ENCODE measurements at regions not wholly inside any gene's neighbourhood (a gene's known extent, or its start where the extent isn't known, plus 50 kb on each side); places are given as distances from the start of the nearest gene placed in this dataset.
"Not testable (repeated sequence)": the region's sequence is repeated elsewhere in the genome, so short reads cannot be mapped to it uniquely, and the experiment has no call there.

- DNase-seq, result no peak
Observed at GRCh38 chr6:84916704-84917103, 152.3 kb upstream of the TBX18 start.

DNA sequence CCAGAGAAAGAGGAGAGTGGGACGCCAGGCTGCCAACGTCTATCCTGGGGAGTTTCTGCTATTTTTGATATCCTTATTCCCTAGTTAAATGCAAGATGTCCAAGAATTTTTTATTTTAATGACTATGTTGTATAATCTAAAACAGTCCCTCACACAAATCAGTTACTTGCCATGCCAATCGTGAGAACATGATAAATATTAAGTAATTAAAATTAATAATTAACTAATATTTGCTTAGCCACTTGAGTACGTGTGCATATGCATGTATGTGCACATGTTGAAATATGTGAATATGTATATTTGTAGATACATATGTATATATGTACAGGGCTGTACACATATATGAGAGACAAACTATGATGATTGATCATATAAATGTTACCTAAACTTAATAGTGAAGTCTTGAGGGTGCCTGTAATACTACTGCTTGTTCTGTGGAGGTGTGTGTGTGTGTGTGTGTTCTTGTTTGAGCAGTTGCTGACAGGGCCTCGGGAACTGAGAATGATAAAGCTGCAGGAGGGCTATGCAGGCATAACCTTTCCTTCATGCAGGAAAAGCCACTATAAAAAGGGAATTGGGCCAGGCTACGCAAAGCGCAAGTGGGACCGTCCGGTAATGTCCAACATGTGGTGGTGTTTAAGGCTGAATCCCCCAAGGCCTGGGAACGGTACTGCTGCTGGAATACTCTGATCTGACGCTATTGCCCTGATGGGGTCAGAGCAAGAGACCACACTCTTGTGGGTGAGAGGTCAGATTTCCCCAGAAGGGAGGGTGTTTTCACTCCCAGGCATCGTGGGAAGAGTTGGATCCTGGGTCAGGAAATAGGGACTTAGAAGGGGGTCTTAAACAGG lies 148.3 kb upstream of the TBX18 start:
- DNase-seq, result no peak

DNA sequence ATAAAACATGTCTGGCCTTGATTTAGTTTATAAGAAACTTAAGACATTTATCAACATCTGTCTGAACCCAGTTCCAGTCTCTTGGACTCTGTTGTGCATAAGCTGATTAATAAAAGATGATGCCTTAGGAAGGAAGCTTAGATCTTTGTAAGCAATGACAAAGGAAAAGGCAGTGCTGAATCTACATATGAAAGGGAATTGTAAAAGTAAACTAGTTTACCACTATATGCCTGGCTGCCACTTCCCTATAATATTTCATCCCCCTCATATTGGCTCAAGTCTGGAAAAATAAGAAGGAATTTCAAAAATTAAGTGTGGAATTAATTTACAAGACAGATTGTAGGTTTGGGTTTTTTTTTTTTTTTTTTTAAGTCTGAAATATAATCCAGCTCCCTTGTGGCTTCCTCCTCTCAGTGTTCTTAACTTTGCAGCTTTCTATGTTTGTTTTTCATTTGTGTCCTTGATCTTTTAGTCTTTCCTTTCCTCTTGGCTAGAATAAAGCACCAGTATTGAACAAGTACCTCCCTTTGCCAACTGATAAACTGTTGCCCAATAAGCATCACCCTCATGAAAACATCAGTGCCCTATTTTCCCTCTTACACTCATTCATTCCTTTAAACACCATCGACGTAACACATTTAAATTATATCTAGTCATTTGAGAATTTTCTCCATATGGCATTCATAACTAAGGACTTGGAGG lies 146.7 kb upstream of the TBX18 start:
- DNase-seq, result no peak

DNA sequence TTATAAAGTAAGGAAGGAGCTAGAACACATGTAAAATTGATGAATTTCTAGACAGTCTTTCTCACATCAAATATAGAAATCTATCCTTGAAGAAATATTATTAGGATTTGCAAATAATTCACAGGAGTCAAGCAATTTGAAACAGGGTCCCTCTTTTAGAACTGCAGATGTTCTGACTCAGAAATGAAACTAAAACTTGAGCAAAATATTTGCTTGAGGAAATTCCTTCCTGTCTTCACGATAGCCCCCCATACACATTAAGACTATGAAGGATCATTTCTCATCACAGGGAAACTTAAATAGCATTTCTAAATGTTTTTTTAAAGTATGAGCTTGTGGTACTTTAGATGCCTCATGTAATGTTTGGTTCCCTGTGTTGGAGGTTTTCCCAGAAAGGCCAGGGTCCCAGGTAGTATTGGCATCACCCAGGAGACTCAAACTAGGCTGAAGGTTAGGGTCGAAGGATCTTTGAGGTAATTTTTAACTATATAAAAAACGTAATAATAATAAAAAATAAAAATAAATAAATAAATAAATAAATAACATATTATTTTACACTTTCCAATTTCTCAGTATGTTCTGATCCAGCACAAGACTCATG lies 144.0 kb upstream of the TBX18 start:
- DNase-seq, result no peak

DNA sequence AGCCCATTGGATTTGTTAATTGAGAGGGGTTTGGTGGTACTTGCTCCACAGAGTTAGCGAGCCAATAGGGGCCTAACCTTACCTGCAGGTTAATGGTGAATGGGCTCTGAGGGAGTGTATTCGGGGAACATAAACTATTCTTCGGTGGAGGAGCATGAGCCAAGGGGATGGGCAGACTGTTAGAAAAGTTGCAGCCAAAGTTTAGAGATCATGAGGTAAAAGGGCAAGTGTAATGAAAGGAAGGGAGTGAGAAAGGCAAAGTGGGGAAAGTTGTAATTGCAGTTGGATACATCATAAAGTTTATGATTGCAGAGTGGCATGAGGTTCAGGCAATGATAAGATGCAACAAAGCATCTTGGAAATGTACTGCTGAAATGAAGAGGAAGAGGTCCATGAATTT lies 142.1 kb upstream of the TBX18 start:
- no peak for DNase-seq

GRCh38 chr6:84905823-84906222 lies 141.4 kb upstream of the TBX18 start:
- DNase-seq, result no peak

DNA sequence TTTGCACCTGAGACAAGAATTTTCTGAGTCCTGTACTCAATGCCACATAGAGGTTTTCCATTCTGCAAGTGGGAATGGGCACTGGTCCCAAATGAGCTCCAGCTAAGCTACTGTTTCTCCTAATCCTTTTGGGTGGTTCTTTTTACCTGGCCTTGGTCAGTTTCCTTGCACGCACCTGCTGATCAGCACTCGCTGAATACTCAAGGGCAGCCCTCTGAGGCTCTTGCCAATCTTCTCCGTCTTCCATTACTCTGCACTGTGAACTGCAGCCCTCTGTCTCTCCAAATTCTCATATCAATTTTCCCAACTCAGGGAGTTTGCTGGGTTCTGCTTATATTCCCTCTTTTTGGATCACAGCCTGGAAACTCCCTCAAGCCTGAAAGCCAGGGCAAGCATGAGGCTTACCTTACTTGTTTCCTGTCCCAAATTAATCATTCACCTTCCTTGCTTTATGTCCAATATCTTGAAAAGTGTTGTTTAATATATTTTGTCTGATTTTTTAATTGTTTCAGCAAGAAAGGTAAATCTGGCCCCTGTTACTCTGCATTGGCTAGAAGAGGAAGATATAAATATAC lies 138.0 kb upstream of the TBX18 start:
- DNase-seq, result no peak

- DNase-seq, result no peak
Observed at GRCh38 chr6:84897988-84898594, 133.7 kb upstream of the TBX18 start.

DNA sequence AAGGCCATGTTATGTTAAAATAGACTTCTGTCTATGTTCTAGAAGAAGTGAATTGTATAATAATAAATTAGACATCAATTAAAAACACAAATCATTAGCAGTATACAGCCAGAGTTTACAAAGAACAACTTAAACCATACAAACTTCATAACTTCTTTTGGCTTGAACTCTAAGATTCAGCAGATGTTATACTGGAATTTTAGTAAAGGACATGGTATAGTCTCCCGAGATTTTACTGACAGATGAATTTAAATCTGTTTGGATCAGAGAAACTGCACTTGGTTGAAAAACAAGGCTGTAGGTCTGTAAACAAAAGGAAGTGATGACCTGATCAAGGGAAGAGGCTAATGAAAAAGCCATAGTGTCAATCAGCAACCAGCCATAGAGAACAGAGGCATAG lies 132.6 kb upstream of the TBX18 start:
- DNase-seq, result no peak

GRCh38 chr6:84892671-84893070 lies 128.3 kb upstream of the TBX18 start:
- DNase-seq, result no peak

DNA sequence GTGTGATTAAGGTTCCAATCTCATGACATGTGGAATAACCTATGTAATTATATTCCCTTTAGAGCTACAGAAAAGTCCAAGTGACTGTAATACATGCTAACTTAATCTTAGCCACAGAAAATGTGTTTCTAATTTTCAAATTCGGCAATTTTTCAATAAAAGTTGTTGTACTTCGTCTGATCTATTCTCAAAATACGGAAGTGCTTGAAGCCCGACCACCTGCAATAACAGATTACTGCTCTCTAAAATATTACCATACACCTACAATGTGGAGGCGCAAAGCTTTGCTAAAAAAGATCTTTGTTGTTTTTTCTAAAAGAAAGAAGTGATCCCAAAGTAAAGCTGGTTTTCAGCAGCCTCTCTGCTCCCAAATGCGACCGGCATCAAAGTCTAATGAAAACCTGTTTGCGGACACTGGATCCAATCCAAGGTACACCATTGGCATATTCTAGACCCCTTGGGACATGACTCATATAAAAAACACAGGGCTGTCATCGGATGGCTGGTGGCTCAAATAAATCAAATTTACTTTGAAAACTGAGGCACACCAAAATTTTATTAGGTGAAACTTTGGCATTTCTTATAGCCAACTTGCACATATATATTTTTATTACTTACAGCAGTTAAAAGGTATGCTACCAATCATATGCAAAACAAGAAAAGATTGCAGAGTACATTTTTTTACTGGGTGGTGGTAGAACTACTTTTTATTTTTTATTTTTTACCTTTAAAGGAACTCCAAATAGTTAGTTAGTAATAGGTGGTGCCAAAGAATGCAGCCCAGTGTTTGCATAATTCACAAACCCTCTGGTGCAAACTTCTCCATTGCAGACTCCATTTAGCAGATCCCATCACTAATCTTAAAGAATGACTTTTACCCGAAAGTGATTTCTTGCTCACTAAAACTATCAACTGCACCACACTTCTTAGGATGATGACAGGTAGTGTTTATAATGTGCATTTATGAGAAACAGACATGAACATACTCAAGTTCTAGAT lies 118.7 kb upstream of the TBX18 start:
- no peak for DNase-seq

GRCh38 chr6:84879385-84879784 lies 115.0 kb upstream of the TBX18 start:
- DNase-seq, result not testable (repeated sequence)

GRCh38 chr6:84877515-84878210 lies 113.3 kb upstream of the TBX18 start:
- DNase-seq, result no peak

DNA sequence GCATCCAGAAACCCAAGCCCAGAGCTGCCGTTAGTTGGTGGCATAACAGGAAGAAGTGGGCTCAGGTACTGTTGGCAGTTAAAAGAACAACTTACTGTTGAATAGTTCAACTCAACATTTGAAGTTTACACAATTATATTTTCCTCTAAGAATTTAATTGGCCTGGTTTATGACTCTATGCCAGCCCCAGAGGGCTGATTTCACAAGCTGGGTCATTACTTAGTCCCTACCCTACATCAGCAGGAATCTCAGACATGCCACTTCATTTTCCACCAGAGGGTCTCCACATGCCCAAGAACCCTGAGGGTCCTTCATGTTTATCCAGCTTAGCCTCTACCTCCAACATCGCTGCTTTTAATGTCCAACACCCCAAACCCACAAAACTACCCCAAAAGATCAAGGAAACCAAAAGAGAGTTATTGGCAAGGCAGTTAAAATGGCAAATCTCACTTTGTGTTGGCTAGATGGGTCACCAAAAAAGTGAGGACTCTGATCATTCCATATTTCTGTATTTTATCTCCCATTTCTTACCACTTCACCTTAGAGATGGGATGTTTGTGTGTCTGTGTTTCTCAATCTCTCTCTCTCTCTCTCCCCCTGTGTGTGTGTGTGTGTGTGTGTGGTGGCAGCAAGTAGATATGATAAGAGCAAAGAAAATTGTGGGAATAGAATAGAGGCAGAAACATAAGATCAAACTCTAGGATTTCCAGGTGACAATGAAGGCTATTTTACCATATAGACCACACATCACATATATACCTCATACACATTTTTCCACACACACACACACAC lies 112.5 kb upstream of the TBX18 start:
- no peak for DNase-seq

- DNase-seq, result no peak
Observed at GRCh38 chr6:84872996-84873723, 108.8 kb upstream of the TBX18 start.

GRCh38 chr6:84871925-84872324 lies 107.5 kb upstream of the TBX18 start:
- DNase-seq, result no peak

DNA sequence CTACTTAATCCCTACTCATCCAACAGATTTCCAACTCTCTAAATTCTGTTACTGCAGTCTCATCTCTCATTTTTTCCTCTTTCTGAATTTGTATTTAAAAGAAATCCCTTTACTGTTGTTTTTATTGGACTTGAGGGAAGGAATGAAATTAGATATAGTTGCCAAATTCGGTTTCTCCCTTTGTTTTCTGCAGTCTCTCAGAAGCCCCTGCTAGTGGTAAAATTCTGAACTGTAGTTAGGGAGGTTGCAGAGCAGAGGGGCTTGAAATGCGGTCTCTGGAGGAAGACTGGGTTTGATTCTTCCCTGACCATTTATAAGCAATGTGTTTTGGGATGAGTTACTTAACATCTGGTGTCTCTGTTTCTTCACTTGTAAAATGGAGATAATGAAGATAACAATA lies 106.3 kb upstream of the TBX18 start:
- no peak for DNase-seq

- no peak for DNase-seq
Observed at GRCh38 chr6:84868149-84868548, 103.8 kb upstream of the TBX18 start.

- no peak for DNase-seq
Observed at GRCh38 chr6:84867521-84867920, 103.1 kb upstream of the TBX18 start.

DNA sequence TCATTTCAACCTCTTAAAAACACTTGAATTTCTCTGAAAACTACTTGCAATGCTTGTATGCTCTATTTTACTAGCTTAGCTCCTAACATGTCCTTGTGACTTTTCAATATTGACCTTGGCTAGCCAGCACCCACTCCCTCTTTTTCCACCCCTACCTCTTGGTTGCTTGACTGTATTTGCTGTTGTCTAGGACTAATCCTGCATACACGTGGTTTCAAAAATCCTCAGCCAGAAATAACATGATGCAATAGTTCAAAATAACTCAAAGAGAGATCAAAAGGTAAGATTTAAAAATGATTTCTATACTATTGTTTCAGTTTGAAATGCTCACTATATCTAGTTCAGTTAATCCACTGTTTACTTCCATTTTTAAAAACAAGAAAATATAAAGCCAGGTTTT lies 102.3 kb upstream of the TBX18 start:
- DNase-seq, result no peak

All from hematopoietic multipotent progenitor cell treated with erythropoietin and hydrocortisone succinate and interleukin-3 and kit ligand, for 8 days (in vitro differentiated cells).